Nephron progenitor cell (in vitro differentiated cells): ENCODE measurements at regions not wholly inside any gene's neighbourhood (a gene's known extent, or its start where the extent isn't known, plus 50 kb on each side); places are given as distances from the start of the nearest gene placed in this dataset.
"Not testable (repeated sequence)": the region's sequence is repeated elsewhere in the genome, so short reads cannot be mapped to it uniquely, and the experiment has no call there.

Experiments used
- DNase-seq: peaks from one replicate; pipeline ENCODE4 v3.0.0; 2021
- H3K27ac Mint-ChIP-seq: 2 replicates; pipeline ENCODE4 v1.8.0; 2021; ENCODE audit warnings: mild to moderate bottlenecking, moderate library complexity, mixed read lengths
- H3K27me3 Mint-ChIP-seq: 2 replicates; pipeline ENCODE4 v1.8.0; 2021; ENCODE audit warnings: mild to moderate bottlenecking, low read depth, mixed read lengths; ENCODE audit not compliant: poor library complexity
- H3K36me3 Mint-ChIP-seq: 2 replicates; pipeline ENCODE4 v1.8.0; 2021; ENCODE audit warnings: low read depth, mixed read lengths
- H3K4me1 Mint-ChIP-seq: 2 replicates; pipeline ENCODE4 v1.8.0; 2021; ENCODE audit warnings: mixed read lengths
- H3K4me3 Mint-ChIP-seq: 2 replicates; pipeline ENCODE4 v1.8.0; 2021; ENCODE audit warnings: mild to moderate bottlenecking, moderate library complexity, mixed read lengths
- H3K9me3 Mint-ChIP-seq: 2 replicates; pipeline ENCODE4 v1.8.0; 2021; ENCODE audit warnings: mild to moderate bottlenecking, moderate library complexity, mixed read lengths
- TF ChIP-seq, protein P1 (sequence below): fragments of 200-600 bp; sonication (generic); IDR thresholded peaks from 2 replicates; pipeline ENCODE4 v1.5.0; 2021; ENCODE audit warnings: antibody characterized with exemption

DNA sequence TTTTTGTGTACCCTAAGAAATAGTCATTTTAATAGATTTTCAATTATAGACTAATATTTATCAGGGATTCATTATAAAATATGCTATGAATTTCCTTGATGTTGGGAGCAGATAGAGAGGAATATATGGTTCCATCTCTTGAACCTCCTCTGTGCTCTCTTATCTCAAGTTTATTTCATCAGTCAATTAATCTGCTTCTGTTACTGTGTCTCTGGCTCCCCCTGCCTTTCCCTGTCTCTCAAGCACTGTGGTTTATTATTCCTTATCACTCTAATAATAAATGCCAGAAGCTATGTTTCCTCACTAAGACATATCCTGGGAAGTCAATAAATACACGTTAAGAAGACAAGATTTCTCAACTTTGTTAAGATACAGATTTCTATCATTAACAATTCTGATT, 141.5 kb downstream of the SYT15 start:
- TF ChIP-seq, protein P1, sequence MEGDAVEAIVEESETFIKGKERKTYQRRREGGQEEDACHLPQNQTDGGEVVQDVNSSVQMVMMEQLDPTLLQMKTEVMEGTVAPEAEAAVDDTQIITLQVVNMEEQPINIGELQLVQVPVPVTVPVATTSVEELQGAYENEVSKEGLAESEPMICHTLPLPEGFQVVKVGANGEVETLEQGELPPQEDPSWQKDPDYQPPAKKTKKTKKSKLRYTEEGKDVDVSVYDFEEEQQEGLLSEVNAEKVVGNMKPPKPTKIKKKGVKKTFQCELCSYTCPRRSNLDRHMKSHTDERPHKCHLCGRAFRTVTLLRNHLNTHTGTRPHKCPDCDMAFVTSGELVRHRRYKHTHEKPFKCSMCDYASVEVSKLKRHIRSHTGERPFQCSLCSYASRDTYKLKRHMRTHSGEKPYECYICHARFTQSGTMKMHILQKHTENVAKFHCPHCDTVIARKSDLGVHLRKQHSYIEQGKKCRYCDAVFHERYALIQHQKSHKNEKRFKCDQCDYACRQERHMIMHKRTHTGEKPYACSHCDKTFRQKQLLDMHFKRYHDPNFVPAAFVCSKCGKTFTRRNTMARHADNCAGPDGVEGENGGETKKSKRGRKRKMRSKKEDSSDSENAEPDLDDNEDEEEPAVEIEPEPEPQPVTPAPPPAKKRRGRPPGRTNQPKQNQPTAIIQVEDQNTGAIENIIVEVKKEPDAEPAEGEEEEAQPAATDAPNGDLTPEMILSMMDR: peak; percentile 13
- not testable (repeated sequence) for H3K4me3 Mint-ChIP-seq, H3K9me3 Mint-ChIP-seq, H3K4me1 Mint-ChIP-seq, H3K27ac Mint-ChIP-seq, H3K36me3 Mint-ChIP-seq, H3K27me3 Mint-ChIP-seq
- DNase-seq: peak; percentile 6

DNA sequence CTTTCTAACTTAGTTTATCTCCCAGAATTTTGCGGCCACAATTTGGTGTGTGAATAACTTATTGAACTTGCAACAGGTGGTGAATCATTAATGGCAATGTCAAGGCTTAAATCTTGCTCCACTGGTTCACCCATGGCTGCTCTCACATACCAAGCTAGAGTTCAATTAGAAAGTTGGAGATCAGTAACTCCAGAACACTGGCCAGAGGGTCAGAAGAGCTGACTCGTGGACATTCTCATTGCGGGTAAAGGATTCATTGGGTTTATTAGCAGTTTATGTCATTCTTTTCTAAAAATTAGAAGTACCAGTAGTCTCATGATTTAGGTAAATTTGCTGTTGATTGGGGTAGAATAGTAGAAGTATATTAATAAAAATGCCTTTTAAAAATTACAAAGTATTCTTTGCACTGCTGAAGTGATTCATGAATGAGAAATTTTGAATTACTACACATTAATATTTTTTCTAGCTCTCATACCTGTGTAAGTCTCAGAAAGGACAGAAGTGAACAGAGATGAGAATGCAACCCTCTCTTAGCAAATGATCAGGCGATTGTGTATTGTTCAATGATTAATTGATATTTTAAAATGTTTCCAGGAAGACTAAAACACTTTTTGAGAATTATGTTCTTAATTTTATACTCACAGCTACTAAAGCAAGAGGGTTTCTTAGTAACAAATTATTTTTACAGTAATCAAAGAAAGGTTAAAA, 142.0 kb downstream of the SYT15 start:
- H3K27ac Mint-ChIP-seq, H3K9me3 Mint-ChIP-seq, H3K27me3 Mint-ChIP-seq, H3K4me1 Mint-ChIP-seq, H3K36me3 Mint-ChIP-seq, H3K4me3 Mint-ChIP-seq, DNase-seq: not testable (repeated sequence)
- TF ChIP-seq, protein P1: peak; percentile 0

DNA sequence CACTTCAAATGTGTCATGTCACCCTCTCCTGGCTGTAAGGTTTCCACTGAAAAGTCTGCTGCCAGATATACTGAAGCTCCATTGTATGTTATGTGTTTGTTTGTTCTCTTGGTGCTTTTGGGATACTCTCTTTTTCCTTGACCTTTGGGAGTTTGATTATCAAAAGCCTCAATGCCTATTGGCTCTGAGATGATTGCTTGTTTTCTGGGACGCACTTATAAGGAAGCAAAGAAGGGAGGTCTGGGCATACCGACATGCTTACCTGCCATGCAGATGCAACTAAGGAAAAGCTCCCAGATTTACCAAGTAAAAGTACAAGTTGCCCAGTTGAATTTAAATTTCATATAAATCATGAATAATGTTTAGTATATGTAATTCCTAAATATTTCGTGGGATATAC, 145.3 kb downstream of the SYT15 start:
- not testable (repeated sequence) for H3K27me3 Mint-ChIP-seq, DNase-seq, H3K27ac Mint-ChIP-seq

DNA sequence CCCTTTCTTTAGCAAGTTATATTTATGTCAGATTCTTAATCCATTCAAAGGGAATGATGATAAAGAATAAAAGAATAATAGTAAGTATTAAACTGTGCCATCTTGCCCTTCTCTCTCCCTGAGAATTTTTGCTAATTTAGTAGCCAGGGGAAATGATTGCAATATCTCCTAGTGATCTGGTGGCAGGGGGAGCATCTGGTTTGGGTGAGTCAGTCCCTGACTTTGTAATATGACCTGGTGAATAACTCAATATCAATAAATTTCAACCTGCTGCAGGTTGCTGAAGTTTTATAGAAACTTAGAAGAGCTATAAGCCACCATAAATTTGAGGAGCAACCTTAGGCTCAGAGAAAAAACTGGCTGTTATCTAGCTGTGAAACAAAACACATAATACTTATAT, 149.4 kb downstream of the SYT15 start:
- H3K27ac Mint-ChIP-seq, H3K36me3 Mint-ChIP-seq, H3K4me1 Mint-ChIP-seq, H3K27me3 Mint-ChIP-seq, H3K4me3 Mint-ChIP-seq, DNase-seq, H3K9me3 Mint-ChIP-seq: not testable (repeated sequence)

More for the DNA sequence above, 145.3 kb downstream of the SYT15 start:
- not testable (repeated sequence) for H3K4me3 Mint-ChIP-seq, H3K9me3 Mint-ChIP-seq, H3K36me3 Mint-ChIP-seq, H3K4me1 Mint-ChIP-seq

DNA sequence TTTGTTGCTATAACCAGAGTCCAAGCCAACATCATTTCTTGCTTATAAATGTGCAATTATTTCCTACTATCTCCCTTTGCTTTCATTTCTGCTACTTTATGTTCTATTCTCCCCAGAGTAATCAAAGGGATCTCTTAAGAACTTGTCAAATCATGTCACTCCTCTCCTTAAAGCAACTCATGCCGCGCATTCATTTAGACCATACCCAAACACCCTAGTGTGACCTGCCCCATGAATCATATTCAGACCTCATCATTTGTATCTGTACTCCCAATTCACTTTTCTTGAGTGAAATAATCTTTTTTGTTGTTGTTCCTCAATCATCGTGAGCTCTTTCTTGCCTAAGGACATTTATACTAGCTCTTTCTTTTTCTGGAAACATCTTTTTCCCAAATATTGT, 151.8 kb downstream of the SYT15 start:
- not testable (repeated sequence) for H3K27me3 Mint-ChIP-seq, H3K4me1 Mint-ChIP-seq

DNA sequence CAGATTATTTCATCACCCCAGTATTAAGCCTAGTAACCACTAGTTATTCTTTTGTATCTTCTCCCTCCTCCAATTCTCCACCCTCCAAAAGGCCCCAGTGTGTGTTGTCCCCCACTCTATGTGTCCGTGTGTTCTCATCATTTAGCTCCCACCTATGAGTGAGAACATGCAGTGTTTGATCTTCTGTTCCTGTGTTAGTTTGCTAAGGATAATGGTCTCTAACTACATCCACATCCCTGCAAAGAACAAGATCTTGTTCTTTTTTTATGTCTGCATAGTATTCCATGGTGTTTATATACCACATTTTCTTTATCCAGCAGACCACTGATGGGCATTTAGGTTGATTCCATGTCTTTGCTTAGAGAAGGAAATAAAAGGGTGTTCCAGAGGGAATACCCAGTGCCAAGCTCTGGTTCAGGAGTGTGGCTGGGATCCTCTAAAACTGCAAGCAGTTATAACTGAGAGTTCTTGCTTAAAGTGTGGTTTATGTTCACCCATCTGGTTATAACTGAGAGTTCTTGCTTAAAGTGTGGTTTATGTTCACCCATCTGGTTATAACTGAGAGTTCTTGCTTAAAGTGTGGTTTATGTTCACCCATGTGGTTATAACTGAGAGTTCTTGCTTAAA, 154.8 kb downstream of the SYT15 start:
- H3K27ac Mint-ChIP-seq, H3K4me3 Mint-ChIP-seq, H3K4me1 Mint-ChIP-seq, H3K36me3 Mint-ChIP-seq, H3K9me3 Mint-ChIP-seq, DNase-seq, H3K27me3 Mint-ChIP-seq: not testable (repeated sequence)

More for the DNA sequence above, 151.8 kb downstream of the SYT15 start:
- H3K27ac Mint-ChIP-seq, H3K9me3 Mint-ChIP-seq, DNase-seq, H3K4me3 Mint-ChIP-seq, H3K36me3 Mint-ChIP-seq: not testable (repeated sequence)

DNA sequence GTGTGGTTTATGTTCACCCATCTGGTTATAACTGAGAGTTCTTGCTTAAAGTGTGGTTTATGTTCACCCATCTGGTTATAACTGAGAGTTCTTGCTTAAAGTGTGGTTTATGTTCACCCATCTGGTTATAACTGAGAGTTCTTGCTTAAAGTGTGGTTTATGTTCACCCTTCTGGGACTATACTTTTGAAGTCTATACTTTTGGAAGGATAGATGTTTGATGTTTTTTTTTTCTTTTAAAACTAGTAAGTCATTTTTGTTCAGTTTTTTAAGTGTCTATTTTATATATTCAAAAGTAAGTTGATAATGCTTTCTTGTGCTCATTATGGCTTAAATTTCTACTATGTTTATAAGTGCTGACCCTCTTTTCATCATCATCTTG, 155.3 kb downstream of the SYT15 start:
- DNase-seq, H3K4me3 Mint-ChIP-seq, H3K4me1 Mint-ChIP-seq, H3K36me3 Mint-ChIP-seq, H3K27me3 Mint-ChIP-seq, H3K27ac Mint-ChIP-seq, H3K9me3 Mint-ChIP-seq: not testable (repeated sequence)

DNA sequence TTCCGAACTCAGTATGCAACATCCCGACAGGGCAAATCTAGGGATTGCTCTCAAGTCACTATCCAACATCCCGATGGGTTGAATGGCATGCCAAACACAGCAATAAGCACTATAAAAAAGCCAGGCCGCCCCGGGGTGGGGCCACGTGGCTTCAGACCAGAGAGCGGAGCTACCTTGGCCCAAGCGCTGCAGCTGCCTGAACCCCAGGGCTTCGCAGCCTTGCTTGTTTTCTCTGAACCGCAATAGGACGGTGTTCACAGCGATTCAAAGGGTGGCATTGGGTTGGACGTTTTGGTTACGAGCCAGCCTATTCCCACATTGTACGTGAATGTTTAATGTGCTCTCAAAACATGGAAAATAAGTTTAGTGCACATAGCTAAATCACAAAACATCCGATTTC, 161.0 kb downstream of the SYT15 start:
- not testable (repeated sequence) for H3K4me3 Mint-ChIP-seq, H3K27me3 Mint-ChIP-seq, H3K4me1 Mint-ChIP-seq

DNA sequence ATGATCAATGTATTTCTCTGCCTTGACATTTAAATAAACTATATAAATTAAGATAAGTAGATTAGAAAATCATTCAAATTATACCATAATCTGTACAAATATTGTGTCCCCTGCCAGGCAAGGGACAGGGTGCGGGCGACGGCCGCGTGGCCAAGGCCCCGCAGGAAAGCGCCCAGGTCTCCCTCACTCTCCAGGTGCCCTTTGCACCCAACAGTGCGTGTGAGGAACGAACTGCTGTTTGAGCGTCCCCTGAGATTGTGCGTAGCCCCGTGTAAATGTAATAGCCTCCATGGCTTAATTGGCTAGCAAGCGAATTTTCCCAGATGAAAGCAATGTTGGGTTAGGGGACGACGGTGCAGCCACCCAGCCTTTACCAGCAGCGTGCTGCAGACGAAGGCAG, 161.4 kb downstream of the SYT15 start:
- not testable (repeated sequence) for H3K9me3 Mint-ChIP-seq

More for the DNA sequence above, 161.0 kb downstream of the SYT15 start:
- not testable (repeated sequence) for H3K36me3 Mint-ChIP-seq, DNase-seq, H3K9me3 Mint-ChIP-seq, H3K27ac Mint-ChIP-seq

DNA sequence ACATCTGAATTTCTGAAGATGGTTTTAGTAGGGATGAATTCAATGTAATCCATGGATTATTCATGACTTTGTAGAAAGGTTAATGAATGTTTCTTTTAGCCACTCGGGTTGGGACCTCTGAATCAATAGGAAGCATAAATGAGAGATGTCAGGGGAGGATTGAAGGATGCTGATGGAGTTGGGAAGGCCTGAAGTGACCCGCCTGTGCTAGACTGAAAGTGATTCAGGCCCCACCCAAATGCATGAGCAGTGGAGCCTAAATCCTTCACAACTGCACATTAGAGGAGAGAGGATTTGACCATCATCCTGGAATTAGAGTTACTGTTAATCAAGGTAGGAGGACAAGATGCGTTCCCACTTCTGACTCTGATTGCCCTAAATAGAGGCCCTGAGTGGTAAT, 162.2 kb upstream of the PTPN20 start:
- not testable (repeated sequence) for H3K27me3 Mint-ChIP-seq, H3K4me3 Mint-ChIP-seq, H3K4me1 Mint-ChIP-seq, H3K27ac Mint-ChIP-seq, H3K36me3 Mint-ChIP-seq, H3K9me3 Mint-ChIP-seq, DNase-seq

More for the DNA sequence above, 161.4 kb downstream of the SYT15 start:
- not testable (repeated sequence) for H3K27me3 Mint-ChIP-seq, H3K4me3 Mint-ChIP-seq, H3K27ac Mint-ChIP-seq, DNase-seq, H3K36me3 Mint-ChIP-seq, H3K4me1 Mint-ChIP-seq

DNA sequence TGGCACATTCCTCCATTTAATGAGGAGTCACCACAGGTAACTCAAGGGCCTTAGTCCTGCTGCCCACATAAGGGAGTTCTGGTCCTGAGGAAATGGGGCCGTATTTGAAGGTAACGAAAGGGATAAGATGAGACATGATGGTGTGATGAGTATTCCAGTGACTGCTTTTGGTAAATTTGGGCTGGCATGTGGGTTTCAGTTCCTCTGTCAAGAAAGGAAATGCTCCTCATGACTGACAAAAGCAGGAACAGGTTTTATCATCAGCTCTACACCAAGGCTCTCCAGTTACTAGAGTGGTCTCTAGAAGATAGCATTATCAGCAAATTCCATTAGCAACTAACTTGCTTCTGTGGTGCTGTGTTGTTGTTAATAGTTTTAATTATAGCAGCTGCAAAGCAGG, 161.8 kb upstream of the PTPN20 start:
- not testable (repeated sequence) for H3K36me3 Mint-ChIP-seq, H3K27ac Mint-ChIP-seq, H3K27me3 Mint-ChIP-seq, DNase-seq, H3K4me3 Mint-ChIP-seq, H3K9me3 Mint-ChIP-seq, H3K4me1 Mint-ChIP-seq

DNA sequence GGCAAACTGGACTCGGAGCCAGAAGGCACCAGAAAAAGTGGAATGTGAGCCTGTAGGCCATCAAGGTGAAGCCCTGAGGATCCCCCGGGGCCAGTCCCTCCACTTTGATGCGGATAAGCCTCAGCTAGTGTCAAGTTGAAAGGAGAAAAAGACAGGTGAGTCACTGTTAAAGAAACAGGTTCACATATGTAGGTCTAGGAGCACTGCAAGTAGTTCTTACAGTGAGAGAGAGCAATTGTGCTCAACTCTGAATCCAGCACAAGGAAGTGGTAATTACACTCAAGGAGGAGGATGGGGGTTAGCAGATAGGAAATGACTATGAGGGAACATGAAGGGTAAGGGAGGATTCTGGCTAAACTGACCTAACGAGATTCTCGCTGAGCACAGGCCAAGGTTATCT, 157.5 kb upstream of the PTPN20 start:
- not testable (repeated sequence) for DNase-seq, H3K27me3 Mint-ChIP-seq

DNA sequence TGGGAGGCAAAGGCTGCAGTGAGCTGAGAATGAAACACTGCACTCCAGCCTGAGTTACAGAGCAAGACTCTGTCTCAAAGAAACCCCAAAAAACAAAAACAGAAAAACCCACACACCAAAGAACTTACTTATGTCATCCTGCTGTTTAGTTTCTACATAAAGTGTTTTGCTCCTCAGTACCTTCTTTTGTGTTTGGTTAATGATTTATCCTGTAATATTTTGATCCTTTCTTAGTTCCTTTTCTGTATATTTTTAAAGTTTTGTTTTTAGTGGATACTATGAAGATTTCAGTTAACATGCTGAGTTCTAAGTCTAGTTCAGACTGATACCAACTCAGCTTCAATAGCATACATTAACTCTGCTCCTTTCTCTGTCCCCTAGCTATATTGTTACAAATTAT, 149.8 kb upstream of the PTPN20 start:
- not testable (repeated sequence) for H3K27me3 Mint-ChIP-seq, H3K27ac Mint-ChIP-seq, H3K36me3 Mint-ChIP-seq, DNase-seq, H3K9me3 Mint-ChIP-seq, H3K4me3 Mint-ChIP-seq, H3K4me1 Mint-ChIP-seq

More for the DNA sequence above, 157.5 kb upstream of the PTPN20 start:
- H3K36me3 Mint-ChIP-seq, H3K4me1 Mint-ChIP-seq, H3K27ac Mint-ChIP-seq, H3K9me3 Mint-ChIP-seq, H3K4me3 Mint-ChIP-seq: not testable (repeated sequence)
